ENCODE measurements at regions not wholly inside any gene's neighbourhood (a gene's known extent, or its start where the extent isn't known, plus 50 kb on each side); places are given as distances from the start of the nearest gene placed in this dataset.

DNA sequence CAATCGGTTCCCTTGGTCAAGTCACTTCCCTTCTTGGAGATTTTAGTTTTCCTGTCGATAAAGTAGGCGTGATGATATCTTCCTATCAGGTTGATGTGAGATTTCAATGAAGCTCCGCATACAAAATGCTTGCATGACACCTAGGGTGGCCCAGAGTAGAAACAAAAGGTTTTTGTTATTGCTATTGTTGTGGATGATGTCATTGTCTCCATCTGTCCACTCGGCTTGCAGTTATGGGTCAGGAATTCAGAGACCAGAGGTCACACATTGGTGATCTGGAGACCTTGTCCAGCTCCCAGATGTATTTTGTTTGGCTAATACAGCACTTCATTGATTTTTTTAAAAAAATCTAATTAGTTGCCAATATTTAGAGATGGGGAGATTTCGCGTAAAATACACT, 382.1 kb downstream of the MN1 start:
- TF ChIP-seq, protein P1, sequence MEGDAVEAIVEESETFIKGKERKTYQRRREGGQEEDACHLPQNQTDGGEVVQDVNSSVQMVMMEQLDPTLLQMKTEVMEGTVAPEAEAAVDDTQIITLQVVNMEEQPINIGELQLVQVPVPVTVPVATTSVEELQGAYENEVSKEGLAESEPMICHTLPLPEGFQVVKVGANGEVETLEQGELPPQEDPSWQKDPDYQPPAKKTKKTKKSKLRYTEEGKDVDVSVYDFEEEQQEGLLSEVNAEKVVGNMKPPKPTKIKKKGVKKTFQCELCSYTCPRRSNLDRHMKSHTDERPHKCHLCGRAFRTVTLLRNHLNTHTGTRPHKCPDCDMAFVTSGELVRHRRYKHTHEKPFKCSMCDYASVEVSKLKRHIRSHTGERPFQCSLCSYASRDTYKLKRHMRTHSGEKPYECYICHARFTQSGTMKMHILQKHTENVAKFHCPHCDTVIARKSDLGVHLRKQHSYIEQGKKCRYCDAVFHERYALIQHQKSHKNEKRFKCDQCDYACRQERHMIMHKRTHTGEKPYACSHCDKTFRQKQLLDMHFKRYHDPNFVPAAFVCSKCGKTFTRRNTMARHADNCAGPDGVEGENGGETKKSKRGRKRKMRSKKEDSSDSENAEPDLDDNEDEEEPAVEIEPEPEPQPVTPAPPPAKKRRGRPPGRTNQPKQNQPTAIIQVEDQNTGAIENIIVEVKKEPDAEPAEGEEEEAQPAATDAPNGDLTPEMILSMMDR (IDR thresholded peaks at IDR 0.05 in 4 of 5, conservative IDR thresholded peaks at IDR 0.05 in 1 of 5): no peak
- no peak for TF ChIP-seq POLR2A (IDR thresholded peaks at IDR 0.05)

Measured in gastrocnemius medialis (tissue), 4 donors.